Stimulated activated CD4-positive, alpha-beta T cell treated with anti-CD3 and anti-CD28 coated beads, TNF-alpha, amount 100 ng/mL, for 1 hour (primary cell): ENCODE measurements at regions not wholly inside any gene's neighbourhood (a gene's known extent, or its start where the extent isn't known, plus 50 kb on each side); places are given as distances from the start of the nearest gene placed in this dataset.

Experiments
- DNase-seq, 3 donors: peaks; one replicate each; pipeline ENCODE4 v3.0.0-alpha.2; 2020; ENCODE audit warnings: low read depth in 3 of 3, low spot score in 1 of 3

DNA sequence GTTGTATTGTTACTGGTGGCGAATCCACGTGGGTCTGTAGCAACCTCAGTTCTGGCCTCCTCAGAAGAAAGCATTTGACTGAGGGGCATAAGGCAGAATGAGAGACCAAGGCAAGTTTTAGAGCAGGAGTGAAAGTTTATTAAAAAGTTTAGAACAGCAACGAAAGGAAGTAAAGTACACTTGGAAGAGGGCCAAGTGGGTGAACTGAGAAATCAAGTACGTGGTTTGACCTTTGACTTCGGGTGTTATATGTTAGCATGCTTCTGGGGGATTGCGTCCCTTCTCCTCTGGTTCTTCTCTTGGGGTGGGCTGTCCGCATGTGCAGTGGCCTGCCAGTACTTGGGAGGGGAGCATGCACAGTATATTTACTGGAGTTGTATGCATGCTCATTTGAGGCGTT, 232.7 kb upstream of the GATB start:
- no peak for DNase-seq

DNA sequence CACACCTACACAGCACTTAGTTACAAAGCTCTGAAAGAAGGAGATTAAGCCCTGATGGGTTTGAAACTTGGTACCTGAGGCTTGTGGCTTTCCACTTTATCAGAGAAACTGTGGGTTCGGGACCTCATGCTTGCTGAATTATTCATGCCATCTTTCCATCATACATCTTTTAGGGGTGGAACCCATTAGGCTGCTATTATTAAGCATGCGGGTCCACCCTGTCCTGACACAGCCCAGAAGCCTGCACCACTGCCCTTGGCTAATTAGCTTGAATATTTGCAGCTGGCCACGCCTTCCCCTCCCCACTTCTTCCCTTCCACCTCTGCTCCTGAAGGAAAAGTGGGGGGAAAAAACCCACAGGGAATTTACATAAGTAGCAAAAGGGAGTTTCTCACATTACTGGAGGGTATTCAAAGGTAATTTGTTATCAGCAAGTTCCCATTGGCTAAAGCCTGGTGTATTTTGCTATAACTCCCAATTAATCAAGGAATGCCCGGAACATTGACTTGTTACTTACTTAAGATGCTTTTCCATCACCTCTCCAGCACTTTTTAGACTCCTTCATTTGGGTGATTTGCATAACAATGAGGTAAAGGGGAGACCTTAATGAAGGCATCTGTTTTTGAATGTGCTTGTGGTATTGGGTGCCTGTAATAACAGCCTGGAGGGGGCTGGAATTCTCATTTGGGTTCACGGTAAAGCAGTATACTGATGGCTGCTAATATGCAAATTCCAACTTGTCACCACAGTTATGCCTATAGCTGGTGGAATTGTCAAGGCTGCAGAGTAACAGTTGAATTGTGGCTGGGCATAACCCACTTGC, 231.7 kb upstream of the GATB start:
- no peak for DNase-seq

DNA sequence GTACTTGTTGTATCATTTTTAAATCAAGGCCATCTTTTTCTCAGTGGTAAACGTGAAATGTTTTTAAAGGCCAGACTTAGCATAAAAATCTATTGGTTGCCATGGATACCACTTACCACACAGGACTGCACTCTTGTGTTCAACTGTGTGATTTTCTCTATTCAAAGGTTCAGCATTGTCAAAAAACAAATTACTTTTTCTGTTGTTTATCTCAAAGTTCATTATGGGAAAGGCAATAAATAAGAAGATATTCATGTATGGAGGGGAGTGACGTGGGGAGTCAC, 231.0 kb upstream of the GATB start:
- no peak for DNase-seq

DNA sequence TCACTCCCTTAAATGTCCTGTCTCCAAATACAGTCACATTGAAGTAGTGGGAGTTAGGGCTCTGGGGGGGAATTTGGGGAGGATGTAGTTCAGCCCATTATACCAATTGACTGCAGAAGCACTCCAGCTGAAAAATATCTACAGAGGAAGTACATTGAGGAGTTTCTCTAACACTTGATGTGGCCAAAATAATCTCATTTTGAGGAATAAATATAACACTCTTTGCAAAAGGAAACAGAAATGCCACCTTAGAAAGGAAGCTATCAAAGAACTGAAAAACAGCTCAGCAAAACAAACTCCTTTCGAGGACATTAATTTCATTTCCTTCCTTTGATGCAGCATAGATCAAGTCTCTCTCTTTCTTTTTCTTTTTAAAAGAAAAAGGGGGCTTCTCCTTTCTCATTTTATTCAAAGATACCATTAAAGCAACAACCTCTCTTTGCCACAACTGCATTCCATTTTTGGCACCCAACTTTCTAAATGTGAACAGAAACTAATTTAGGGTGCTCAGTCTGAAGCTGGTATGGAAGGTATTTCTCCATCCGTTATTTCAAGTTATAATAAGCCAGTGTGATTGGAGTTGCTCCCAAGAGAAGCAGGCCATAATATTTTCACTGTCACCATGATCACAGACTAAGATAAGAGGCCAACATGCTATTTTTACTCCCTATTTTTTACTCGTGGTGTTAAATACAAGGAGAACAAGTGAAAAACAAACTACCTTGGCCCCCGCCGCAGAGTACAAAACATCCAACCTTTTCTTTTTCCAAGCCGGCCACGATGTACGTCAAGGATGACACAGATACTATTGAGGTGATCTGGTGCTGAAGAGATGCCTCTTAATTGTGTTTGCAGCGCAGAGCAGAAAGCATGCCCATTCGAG, 230.4 kb upstream of the GATB start:
- DNase-seq: no peak

DNA sequence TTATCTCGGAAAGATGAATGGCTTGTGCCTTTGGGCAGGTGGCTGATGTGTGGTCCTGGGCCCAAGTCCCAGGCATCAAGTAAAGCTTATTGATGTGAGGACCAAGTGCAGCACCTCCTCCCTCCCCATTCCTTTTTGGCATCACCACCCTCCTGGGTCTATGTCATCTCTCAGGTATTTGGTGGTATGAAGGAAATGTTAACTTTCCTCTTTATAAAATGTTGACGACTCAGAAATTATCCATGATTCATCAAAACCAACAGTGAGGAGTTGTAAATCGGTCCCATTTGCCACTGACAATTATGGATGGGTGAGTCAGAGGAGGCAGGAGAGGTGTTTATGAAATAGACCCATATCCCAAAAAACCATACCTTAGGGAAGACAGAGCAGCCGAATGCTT, 229.4 kb upstream of the GATB start:
- no peak for DNase-seq

DNA sequence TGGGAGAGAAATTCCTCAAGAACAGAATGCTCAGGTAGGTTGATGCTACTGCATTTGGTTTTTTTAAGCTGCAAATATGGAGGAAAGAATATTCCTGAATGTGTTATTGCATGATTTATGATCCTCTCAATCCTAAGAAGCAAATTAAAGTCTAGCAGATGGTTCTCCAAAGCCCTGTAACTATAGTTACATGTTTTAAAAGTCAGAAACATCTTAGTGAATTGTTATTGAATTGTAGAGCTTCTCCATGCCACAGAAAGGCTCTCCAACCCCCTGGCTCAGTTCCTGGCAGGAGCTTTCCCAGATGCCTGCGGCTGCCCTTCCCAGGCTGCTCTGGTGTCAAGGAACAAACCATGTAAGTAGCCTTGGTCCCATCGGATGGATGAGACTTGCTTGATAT, 227.8 kb upstream of the GATB start:
- DNase-seq: no peak

DNA sequence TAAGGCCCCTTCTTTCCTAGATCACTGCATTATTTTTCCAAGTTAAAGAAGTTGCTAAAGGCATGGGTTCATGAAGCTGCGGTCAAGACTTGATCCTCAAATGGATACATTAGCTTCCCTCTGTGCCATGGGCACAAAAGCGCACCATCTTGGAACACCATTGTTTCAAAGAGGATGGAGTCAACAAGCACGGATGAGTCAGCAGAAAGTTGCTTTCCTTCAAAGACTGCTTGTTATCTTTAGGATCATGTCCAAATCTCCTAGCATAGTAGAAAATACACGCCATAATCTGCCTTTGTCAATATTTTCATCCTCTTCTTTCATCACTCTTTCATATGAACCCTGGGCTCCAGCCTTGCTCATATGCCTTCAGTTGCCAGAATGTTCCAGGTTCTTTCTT, 226.8 kb upstream of the GATB start:
- no peak for DNase-seq

DNA sequence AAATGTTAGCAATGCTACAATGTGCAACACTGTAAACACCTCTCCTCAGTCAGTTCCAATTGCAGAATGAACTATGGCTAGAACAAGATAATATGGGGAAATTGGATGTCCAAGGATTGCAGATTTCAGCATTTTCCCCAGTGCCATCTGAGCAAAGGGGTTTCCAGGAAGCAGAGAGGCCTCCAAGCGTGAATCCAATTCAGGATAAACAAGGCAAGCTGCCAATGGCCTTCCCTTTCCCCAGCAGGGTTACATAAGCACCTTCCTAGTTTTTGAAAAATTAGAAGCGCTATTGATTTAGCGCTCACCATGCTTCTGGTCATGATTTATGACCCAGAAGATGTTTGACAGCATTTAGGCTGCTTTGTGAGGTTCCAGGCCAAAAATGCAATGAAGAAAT, 223.0 kb upstream of the GATB start:
- DNase-seq: no peak

DNA sequence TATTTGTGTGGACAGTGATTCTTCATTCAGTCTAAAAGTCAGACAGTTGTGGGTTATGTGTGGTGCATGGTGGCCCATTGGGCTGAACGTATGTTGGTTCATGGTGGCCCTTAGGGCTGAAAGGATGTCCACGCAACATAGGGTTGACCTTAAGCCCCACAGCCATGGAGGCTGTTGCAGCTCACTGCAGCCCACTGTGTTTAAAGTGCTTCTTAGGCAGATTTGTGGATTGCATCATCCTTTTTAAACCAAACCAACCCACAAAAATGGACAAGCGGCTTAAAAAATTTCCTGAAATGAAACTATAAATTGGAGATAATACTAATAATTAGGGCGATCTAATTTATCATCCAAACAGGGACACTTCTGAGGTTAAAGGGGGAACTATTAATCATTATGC, 219.0 kb upstream of the GATB start:
- no peak for DNase-seq

DNA sequence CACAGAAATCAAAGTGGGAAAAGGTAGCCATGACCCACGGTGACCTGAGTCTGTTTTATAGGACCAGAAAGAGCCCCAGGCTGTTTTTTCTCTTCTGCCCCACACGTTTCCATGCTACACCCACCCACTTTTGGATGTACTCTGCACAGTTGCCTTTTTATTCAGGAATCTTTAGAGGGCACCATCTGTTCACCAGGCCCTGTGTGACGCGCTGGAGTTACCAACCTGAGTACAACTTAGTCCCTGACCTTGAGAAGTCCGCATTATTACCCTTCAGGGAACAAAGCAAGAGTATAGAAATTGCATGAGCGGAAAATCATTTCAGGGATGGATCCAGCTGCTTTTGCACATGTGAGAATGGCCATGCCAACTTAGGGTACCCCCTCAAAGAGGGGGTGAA, 207.8 kb upstream of the GATB start:
- DNase-seq: no peak

DNA sequence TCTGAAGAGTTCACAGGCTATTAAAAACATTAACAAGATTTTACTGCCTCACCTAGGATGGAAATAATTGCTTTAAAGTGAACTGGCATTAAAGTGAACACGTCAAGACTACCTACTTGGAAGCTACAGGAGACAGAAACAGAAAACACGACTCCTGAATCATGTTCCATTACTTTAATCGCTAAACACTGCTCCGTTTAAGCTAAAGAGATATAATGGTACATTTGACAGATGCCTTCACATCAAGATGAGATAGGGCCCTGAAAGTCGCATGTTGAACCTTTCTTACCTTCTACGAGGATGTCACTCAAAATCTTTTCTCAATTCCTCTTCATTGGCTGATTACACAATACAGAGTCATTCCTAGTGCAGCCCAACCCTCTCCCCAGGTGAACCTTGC, 206.3 kb upstream of the GATB start:
- DNase-seq: no peak

DNA sequence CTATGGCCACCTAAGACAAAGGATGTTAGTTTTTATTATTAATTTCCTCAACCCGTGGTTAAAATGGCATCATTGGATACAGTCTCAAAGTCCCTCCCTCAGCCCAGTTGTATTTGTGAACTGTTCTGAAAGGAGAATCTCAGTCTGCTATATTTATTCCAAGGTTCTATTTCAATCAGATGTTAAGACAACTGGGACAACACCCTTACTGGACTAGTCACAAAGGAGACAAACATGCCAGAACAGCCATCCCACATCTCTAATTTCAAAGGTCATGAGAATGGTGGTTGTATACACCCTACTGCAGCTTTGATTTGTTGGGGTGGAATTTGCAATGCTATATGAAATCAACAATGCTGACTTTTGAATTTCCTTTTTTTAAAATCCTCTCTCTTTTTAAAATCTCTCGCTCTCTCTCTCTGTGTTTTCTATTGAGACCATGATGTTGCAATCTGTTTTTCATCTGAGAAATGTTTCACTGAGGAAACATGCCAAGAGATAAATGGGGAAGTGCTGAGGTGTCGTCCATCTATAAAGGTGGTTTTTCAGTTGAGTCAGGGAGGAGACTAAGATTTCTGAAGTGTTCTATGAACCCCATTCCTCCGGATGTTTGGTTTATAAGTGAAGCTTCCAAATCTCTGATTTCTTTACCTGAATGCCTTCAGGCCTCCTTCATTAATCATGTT, 201.5 kb upstream of the GATB start:
- no peak for DNase-seq

DNA sequence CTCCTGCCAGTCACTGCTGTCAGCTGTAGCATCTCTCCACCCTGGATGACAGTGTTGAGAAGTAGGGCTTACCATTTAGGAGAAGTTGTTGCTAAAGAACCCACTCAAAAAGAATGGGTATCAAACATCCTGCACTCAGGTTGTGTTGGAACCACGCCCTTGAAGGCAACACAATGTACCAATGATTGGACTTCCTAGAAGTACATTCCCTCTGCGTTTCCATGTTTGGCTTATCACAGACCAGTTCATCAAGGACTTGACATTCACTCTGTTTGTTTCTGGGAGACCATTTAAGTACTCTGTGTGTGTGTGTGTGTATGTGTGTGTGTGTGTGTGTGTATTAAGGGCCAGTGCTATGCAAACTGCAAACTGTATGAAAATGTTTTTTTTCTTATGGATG, 200.6 kb upstream of the GATB start:
- no peak for DNase-seq

DNA sequence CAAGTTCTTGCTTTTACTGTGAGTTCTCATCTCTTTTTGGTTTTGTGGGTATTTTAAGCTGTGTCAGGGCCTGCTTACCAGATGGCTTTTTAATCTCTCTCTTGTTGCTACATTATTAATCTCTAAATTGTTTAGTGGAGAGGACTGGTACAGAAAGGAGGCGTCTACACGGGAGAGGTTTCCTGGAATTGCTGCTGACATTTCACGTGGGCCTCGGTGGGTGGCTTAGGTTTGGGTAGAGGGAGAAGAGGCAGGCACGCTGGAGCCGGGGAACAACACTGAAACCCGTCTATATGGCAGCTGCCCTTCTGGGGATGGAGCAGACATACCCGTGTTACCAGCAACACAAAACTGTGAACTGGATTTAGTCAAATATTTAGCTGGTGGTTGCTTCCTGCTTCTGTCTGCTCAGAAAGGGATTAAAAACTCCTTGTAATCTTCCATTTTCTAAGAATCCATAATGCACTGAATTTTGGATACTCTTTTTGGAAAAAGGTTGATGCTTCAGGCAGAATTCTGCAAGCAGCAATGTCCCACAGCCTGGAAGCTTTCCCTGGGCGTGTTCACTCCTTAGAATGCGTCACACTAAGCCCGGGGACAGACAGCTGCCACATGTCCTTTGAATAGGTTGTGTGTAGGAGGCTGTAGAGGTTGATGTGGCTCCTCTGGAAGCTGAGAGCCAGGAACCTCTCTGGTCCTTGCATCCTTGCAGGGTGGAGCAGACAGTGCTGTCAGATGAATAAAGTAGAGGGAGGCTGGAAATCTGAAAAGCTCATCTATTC, 199.8 kb upstream of the GATB start:
- DNase-seq: no peak

DNA sequence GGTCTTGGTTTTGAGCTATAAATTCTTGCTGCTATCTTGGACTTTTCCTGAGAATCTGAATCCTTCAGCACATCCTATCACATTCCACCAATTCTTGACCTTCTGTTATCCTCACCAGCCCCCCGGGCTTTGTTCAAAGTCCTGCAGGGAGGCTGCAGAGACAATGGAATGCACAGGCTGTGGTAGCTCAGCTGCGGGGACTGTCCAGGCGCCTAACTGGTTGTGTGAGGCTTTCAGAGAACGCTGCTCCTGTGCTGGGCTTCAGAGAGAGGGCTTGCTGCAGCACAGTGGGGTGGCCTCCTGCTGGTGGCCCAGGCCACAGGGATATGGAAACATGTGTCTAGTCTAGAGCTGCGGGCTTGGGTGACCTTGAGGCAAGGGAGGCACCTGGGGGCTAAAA, 196.3 kb upstream of the GATB start:
- DNase-seq: no peak

DNA sequence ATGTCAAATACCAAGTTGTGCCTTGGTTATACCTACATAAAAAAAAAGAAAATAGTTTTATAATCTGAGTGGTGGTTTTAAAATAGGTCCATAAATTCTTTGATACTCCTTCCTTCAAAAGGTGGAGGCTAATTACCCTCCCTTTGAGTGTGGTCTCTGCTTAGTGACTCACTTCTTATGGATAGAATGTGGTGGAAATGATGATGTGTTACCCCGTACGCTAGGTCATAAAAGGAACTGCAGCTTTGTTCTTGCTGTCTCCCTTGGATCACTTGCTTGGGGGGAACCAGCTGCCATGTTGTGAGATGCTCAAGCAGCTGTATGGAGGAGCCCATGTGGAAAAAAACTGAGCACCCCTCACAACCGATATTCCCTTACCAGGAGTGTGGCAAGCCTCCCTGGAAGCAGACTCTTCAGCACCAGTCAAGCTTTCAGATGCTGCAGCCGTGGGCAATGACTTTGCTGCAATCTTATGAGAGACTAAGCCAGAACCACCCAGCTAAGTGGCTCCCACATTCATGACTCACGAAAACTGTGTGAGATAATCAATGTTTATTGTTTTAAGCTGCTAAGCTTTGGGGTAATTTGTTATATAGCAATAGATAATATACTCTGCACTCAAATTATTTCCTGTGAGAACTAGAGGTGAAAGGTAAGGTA, 195.0 kb upstream of the GATB start:
- DNase-seq: no peak

DNA sequence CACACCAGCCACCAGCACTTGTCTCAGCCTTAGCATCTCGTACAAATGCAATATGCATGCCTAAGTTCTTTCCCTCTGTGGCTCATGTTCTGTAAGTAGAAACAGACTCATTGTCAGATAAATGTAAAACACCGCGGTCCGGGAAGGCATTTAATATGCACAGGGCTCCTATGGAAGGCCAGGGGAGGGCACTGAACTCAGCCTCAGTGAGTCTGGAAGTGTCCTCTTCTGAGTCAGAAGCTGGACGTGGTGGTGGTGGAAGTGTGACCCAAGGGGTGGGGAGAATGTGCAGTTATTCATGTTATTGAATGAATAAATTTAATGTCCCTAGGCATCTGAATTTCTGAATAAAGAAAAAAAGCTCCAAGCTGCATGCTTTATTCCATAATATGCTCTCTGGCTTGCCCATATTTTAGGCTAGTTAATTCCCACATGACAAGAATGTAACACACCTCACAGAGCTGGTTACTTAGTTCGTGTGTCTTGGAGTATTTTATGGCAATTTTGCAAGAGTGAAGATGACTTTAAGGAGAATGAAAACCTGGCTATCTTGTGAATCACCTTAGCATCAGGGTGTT, 193.1 kb upstream of the GATB start:
- DNase-seq: no peak

DNA sequence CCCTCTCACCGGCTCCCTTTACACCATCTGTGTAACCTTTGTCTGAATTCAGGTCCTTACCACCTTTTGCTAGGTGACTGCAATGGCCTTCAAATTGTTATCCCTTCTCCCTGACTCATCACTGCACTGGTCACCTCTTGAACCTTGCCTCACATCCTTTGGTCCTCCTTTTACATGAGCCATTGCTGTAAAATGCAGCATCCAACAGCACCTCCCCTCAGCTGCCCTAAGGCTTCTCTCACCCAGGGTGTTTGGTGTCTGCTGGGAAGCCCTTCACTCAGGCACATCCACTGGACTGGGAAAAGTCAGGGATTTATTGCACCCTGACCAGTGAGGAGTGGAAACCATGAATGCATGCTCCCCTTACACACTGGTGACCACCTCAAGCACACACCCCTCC, 192.5 kb upstream of the GATB start:
- DNase-seq: no peak

DNA sequence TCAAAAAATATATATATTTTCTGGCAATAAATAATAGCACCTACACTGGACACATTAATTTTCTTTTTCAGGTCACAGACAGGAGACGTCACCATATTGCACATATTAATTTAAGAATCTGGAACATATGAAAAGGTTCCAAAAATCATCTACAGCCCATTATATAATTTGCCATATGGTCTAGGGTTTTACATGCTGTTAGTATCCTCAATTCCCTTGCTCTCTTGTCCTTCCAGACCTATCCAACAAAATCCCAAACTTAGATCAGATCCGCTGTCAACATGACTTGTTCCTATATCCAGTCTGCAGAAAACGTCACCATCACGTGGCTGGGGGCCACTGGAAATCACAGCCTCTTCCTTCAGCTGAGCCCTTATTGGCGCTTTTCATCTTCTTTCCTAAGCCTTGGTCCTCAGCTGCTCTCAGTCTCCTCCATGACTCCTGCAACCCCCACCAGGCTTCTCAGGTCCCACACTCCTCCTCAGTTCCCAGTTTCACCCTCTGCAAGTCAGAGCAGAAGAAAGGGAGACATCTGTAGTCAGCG, 192.0 kb upstream of the GATB start:
- DNase-seq: no peak

DNA sequence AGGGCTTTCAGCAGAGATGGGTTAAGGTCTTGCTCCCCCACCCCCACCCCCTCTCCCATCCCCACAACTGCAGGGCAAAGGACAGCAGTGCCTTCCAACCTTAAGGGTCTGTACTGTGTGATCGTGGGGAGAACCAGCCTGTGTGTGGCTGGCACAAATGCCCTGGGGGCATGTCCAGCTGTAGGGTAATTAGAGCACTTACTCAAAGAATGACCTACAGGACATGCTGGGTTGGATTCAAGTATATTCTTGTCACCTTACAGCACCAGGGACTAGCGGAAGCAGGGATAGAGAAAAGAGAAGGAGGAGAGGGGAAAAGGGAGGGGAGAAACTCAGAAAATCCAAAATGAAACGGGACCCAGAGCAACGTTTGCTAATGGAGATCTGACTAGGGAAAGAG, 191.3 kb upstream of the GATB start:
- DNase-seq: no peak
